ENCODE measurements at regions not wholly inside any gene's neighbourhood (a gene's known extent, or its start where the extent isn't known, plus 50 kb on each side); places are given as distances from the start of the nearest gene placed in this dataset.

- no peaks in the 10 kb centered on the region for H3K79me1 ChIP-seq (ENCODE audit: low read length)
- H2BK120ac ChIP-seq (ENCODE audit: insufficient read depth, low read length, poor library complexity) = no peak overlapping the region
- H3K9me3 ChIP-seq (ENCODE audit: insufficient read depth, low read depth, low read length) = peaks cover 1% of the 10 kb centered on the region
- no peak overlapping the region for H3K18ac ChIP-seq (ENCODE audit: low read length)
- H3K4me2 ChIP-seq (ENCODE audit: low read length) = no peak overlapping the region
- no peak overlapping the region for H3K27ac ChIP-seq (ENCODE audit: low read depth, low read length)
- H4K12ac ChIP-seq (ENCODE audit: low read depth, low read length) = no peak overlapping the region
- no peak overlapping the region for H2AFZ ChIP-seq (ENCODE audit: insufficient read depth, low read length, poor library complexity)
- H3K9ac ChIP-seq (ENCODE audit: low read length) = no peak overlapping the region
- H2BK12ac ChIP-seq (ENCODE audit: low read length) = no peak overlapping the region
- H2AK5ac ChIP-seq (ENCODE audit: low read length) = no peak overlapping the region
- no peaks in the 10 kb centered on the region for H3K27me3 ChIP-seq (ENCODE audit: insufficient read depth, low read length)
- no peak for DNase-seq
- H2BK5ac ChIP-seq (ENCODE audit: low read depth, low read length, poor library complexity) = no peak overlapping the region
- peaks cover 4% of the 10 kb centered on the region in 2 experiments for H3K4me1 ChIP-seq (ENCODE audit: control insufficient read depth in 1 of 2, insufficient read depth in 2 of 2, low read length in 2 of 2)
- no peaks in the 10 kb centered on the region for H3K36me3 ChIP-seq (ENCODE audit: control insufficient read depth in 1 of 2, insufficient read depth in 2 of 2, low read length in 2 of 2)
- H4K91ac ChIP-seq (ENCODE audit: low read depth, low read length) = no peak overlapping the region
- H3K4me3 ChIP-seq (ENCODE audit: low read depth, low read length) = no peak overlapping the region
- H3K4ac ChIP-seq (ENCODE audit: low read depth, low read length) = no peak overlapping the region
- H3K14ac ChIP-seq (ENCODE audit: low read length) = no peak overlapping the region
- H3K79me2 ChIP-seq (ENCODE audit: control insufficient read depth, insufficient read depth, low read length, poor library complexity) = no peaks in the 10 kb centered on the region
- H3K23ac ChIP-seq (ENCODE audit: low read length) = no peak overlapping the region
- WGBS (ENCODE audit: extremely low coverage, insufficient coverage, insufficient read length) = no CpG with 5 or more reads among the region's 3 CpGs
- no peak overlapping the region for H4K8ac ChIP-seq (ENCODE audit: low read depth, low read length)
Measured at GRCh38 chr2:217735899-217736298, 266.9 kb downstream of the TNS1 start.

- H3K14ac ChIP-seq (ENCODE audit: low read length) = no peak overlapping the region
- H4K8ac ChIP-seq (ENCODE audit: low read depth, low read length) = no peak overlapping the region
- no peak overlapping the region for H3K18ac ChIP-seq (ENCODE audit: low read length)
- no peak overlapping the region for H2AFZ ChIP-seq (ENCODE audit: insufficient read depth, low read length, poor library complexity)
- H3K4me2 ChIP-seq (ENCODE audit: low read length) = no peak overlapping the region
- H2AK5ac ChIP-seq (ENCODE audit: low read length) = no peak overlapping the region
- DNase-seq = no peak
- no peak overlapping the region for H3K27ac ChIP-seq (ENCODE audit: low read depth, low read length)
- no peaks in the 10 kb centered on the region for H3K79me2 ChIP-seq (ENCODE audit: control insufficient read depth, insufficient read depth, low read length, poor library complexity)
- H3K36me3 ChIP-seq (ENCODE audit: control insufficient read depth in 1 of 2, insufficient read depth in 2 of 2, low read length in 2 of 2) = no peaks in the 10 kb centered on the region
- no peak overlapping the region for H3K4ac ChIP-seq (ENCODE audit: low read depth, low read length)
- H4K91ac ChIP-seq (ENCODE audit: low read depth, low read length) = no peak overlapping the region
- H3K79me1 ChIP-seq (ENCODE audit: low read length) = no peaks in the 10 kb centered on the region
- H3K9ac ChIP-seq (ENCODE audit: low read length) = no peak overlapping the region
- peaks cover 1% of the 10 kb centered on the region for H3K9me3 ChIP-seq (ENCODE audit: insufficient read depth, low read depth, low read length)
- H3K4me1 ChIP-seq (ENCODE audit: control insufficient read depth in 1 of 2, insufficient read depth in 2 of 2, low read length in 2 of 2) = peaks cover 4% of the 10 kb centered on the region in 2 experiments
- no peak overlapping the region for H3K4me3 ChIP-seq (ENCODE audit: low read depth, low read length)
- H3K23ac ChIP-seq (ENCODE audit: low read length) = no peak overlapping the region
- H3K27me3 ChIP-seq (ENCODE audit: insufficient read depth, low read length) = no peaks in the 10 kb centered on the region
- no peak overlapping the region for H2BK120ac ChIP-seq (ENCODE audit: insufficient read depth, low read length, poor library complexity)
- no peak overlapping the region for H4K12ac ChIP-seq (ENCODE audit: low read depth, low read length)
- no peak overlapping the region for H2BK5ac ChIP-seq (ENCODE audit: low read depth, low read length, poor library complexity)
- H2BK12ac ChIP-seq (ENCODE audit: low read length) = no peak overlapping the region
Measured at GRCh38 chr2:217735034-217735433, 267.8 kb downstream of the TNS1 start.

GRCh38 chr2:217733461-217733860, 269.3 kb downstream of the TNS1 start:
- Histone ChIP-seq H4K8ac (ENCODE audit: low read depth, low read length) (no peak overlapping the region), H3K79me1 (ENCODE audit: low read length) (no peaks in the 10 kb centered on the region), H2AK5ac (ENCODE audit: low read length) (no peak overlapping the region), H3K4me3 (ENCODE audit: low read depth, low read length) (no peak overlapping the region), H2AFZ (ENCODE audit: insufficient read depth, low read length, poor library complexity) (no peak overlapping the region), H4K91ac (ENCODE audit: low read depth, low read length) (no peak overlapping the region), H4K12ac (ENCODE audit: low read depth, low read length) (no peak overlapping the region), H3K4me2 (ENCODE audit: low read length) (no peak overlapping the region), H3K79me2 (ENCODE audit: control insufficient read depth, insufficient read depth, low read length, poor library complexity) (no peaks in the 10 kb centered on the region), H3K9me3 (ENCODE audit: insufficient read depth, low read depth, low read length) (peaks cover 1% of the 10 kb centered on the region), H3K4ac (ENCODE audit: low read depth, low read length) (no peak overlapping the region), H3K4me1 (ENCODE audit: control insufficient read depth in 1 of 2, insufficient read depth in 2 of 2, low read length in 2 of 2) (peaks cover 4% of the 10 kb centered on the region in 2 experiments), H2BK12ac (ENCODE audit: low read length) (no peak overlapping the region), H2BK120ac (ENCODE audit: insufficient read depth, low read length, poor library complexity) (no peak overlapping the region), H3K36me3 (ENCODE audit: control insufficient read depth in 1 of 2, insufficient read depth in 2 of 2, low read length in 2 of 2) (no peaks in the 10 kb centered on the region), H3K9ac (ENCODE audit: low read length) (no peak overlapping the region), H2BK5ac (ENCODE audit: low read depth, low read length, poor library complexity) (no peak overlapping the region), H3K27me3 (ENCODE audit: insufficient read depth, low read length) (no peaks in the 10 kb centered on the region), H3K18ac (ENCODE audit: low read length) (no peak overlapping the region), H3K23ac (ENCODE audit: low read length) (no peak overlapping the region), H3K27ac (ENCODE audit: low read depth, low read length) (no peak overlapping the region), H3K14ac (ENCODE audit: low read length) (no peak overlapping the region)
- no CpG with 5 or more reads among the region's 3 CpGs for WGBS (ENCODE audit: extremely low coverage, insufficient coverage, insufficient read length)
- DNase-seq = no peak

GRCh38 chr2:217732992-217733391, 269.8 kb downstream of the TNS1 start:
- no peak overlapping the region for H4K12ac ChIP-seq (ENCODE audit: low read depth, low read length)
- H3K4ac ChIP-seq (ENCODE audit: low read depth, low read length) = no peak overlapping the region
- H4K91ac ChIP-seq (ENCODE audit: low read depth, low read length) = no peak overlapping the region
- H3K14ac ChIP-seq (ENCODE audit: low read length) = no peak overlapping the region
- peaks cover 4% of the 10 kb centered on the region in 2 experiments for H3K4me1 ChIP-seq (ENCODE audit: control insufficient read depth in 1 of 2, insufficient read depth in 2 of 2, low read length in 2 of 2)
- no peaks in the 10 kb centered on the region for H3K79me2 ChIP-seq (ENCODE audit: control insufficient read depth, insufficient read depth, low read length, poor library complexity)
- no peaks in the 10 kb centered on the region for H3K27me3 ChIP-seq (ENCODE audit: insufficient read depth, low read length)
- H2AFZ ChIP-seq (ENCODE audit: insufficient read depth, low read length, poor library complexity) = no peak overlapping the region
- no peak overlapping the region for H2BK120ac ChIP-seq (ENCODE audit: insufficient read depth, low read length, poor library complexity)
- H3K9ac ChIP-seq (ENCODE audit: low read length) = no peak overlapping the region
- H3K36me3 ChIP-seq (ENCODE audit: control insufficient read depth in 1 of 2, insufficient read depth in 2 of 2, low read length in 2 of 2) = no peaks in the 10 kb centered on the region
- H3K79me1 ChIP-seq (ENCODE audit: low read length) = no peaks in the 10 kb centered on the region
- H3K9me3 ChIP-seq (ENCODE audit: insufficient read depth, low read depth, low read length) = peaks cover 1% of the 10 kb centered on the region
- no peak for DNase-seq
- WGBS (ENCODE audit: extremely low coverage, insufficient coverage, insufficient read length) = no CpG with 5 or more reads among the region's 3 CpGs
- H4K8ac ChIP-seq (ENCODE audit: low read depth, low read length) = no peak overlapping the region
- H2AK5ac ChIP-seq (ENCODE audit: low read length) = no peak overlapping the region
- H3K27ac ChIP-seq (ENCODE audit: low read depth, low read length) = no peak overlapping the region
- no peak overlapping the region for H3K18ac ChIP-seq (ENCODE audit: low read length)
- no peak overlapping the region for H3K4me2 ChIP-seq (ENCODE audit: low read length)
- no peak overlapping the region for H2BK5ac ChIP-seq (ENCODE audit: low read depth, low read length, poor library complexity)
- H3K4me3 ChIP-seq (ENCODE audit: low read depth, low read length) = no peak overlapping the region
- no peak overlapping the region for H2BK12ac ChIP-seq (ENCODE audit: low read length)
- no peak overlapping the region for H3K23ac ChIP-seq (ENCODE audit: low read length)
